Left ventricle myocardium superior (tissue), 1 donor: ENCODE measurements at regions not wholly inside any gene's neighbourhood (a gene's known extent, or its start where the extent isn't known, plus 50 kb on each side); places are given as distances from the start of the nearest gene placed in this dataset.
"Not testable (repeated sequence)": the region's sequence is repeated elsewhere in the genome, so short reads cannot be mapped to it uniquely, and the experiment has no call there.

Source experiments
- ATAC-seq: fragments of 200-7000 bp; cut with Tn5 transposase; one replicate; pipeline ENCODE4 v1.9.1; 2020; ENCODE audit warnings: mild to moderate bottlenecking, moderate library complexity
- DNase-seq: peaks from one replicate; pipeline ENCODE4 v3.0.0-alpha.2; 2020
- intact Hi-C: fragments of 100-400 bp; cut with micrococcal nuclease; formaldehyde crosslinking; loops from one replicate; pipeline ENCODE4 v1.11.0; 2022
- donor health status: DM: no; HTN: yes; CAD: no; lungs with severe emphysema.

- ATAC-seq, DNase-seq, intact Hi-C loops: not testable (repeated sequence)
Measured at GRCh38 chr3:87653138-87653537, 376.8 kb upstream of the POU1F1 start.

- DNase-seq (no peak), ATAC-seq (no peak)
- intact Hi-C loops: no loop called here
Measured at GRCh38 chr3:87634426-87634825, 358.0 kb upstream of the POU1F1 start.

GRCh38 chr3:87627316-87627715 lies 350.9 kb upstream of the POU1F1 start:
- no peak for DNase-seq
- intact Hi-C loops: no loop called here
- no peak for ATAC-seq

GRCh38 chr3:87626546-87626945 lies 350.2 kb upstream of the POU1F1 start:
- DNase-seq (no peak), ATAC-seq (no peak)
- intact Hi-C loops: no loop called here

- no peak for ATAC-seq
- no peak for DNase-seq
- intact Hi-C loops: no loop called here
Measured at GRCh38 chr3:87625876-87626275, 349.5 kb upstream of the POU1F1 start.

- ATAC-seq (no peak), DNase-seq (no peak)
- intact Hi-C loops: no loop called here
Measured at GRCh38 chr3:87624860-87625259, 348.5 kb upstream of the POU1F1 start.

GRCh38 chr3:87621667-87622066 lies 345.3 kb upstream of the POU1F1 start:
- ATAC-seq: no peak
- no peak for DNase-seq
- intact Hi-C loops: no loop called here

- intact Hi-C loops: no loop called here
- DNase-seq (no peak), ATAC-seq (no peak)
Measured at GRCh38 chr3:87615506-87615905, 339.1 kb upstream of the POU1F1 start.

- DNase-seq: no peak
- intact Hi-C loops: no loop called here
- no peak for ATAC-seq
Measured at GRCh38 chr3:87614998-87615397, 338.6 kb upstream of the POU1F1 start.

- no peak for DNase-seq
- intact Hi-C loops: no loop called here
- ATAC-seq: no peak
Measured at GRCh38 chr3:87607234-87607633, 330.9 kb upstream of the POU1F1 start.

- intact Hi-C loops: no loop called here
- ATAC-seq (no peak), DNase-seq (no peak)
Measured at GRCh38 chr3:87595798-87596197, 319.4 kb upstream of the POU1F1 start.

GRCh38 chr3:87581240-87581639 lies 304.9 kb upstream of the POU1F1 start:
- DNase-seq: no peak
- ATAC-seq: no peak
- intact Hi-C loops: no loop called here

- no peak for ATAC-seq
- intact Hi-C loops: no loop called here
- no peak for DNase-seq
Measured at GRCh38 chr3:87576752-87577151, 300.4 kb upstream of the POU1F1 start.

GRCh38 chr3:87575550-87575949 lies 299.2 kb upstream of the POU1F1 start:
- intact Hi-C loops: no loop called here
- DNase-seq (no peak), ATAC-seq (no peak)

GRCh38 chr3:87568331-87568730 lies 291.9 kb upstream of the POU1F1 start:
- intact Hi-C loops: no loop called here
- no peak for ATAC-seq
- DNase-seq: no peak

- DNase-seq: no peak
- intact Hi-C loops: no loop called here
- no peak for ATAC-seq
Measured at GRCh38 chr3:87564438-87564837, 288.1 kb upstream of the POU1F1 start.

GRCh38 chr3:87563712-87564111 lies 287.3 kb upstream of the POU1F1 start:
- DNase-seq (no peak), ATAC-seq (no peak)
- intact Hi-C loops: no loop called here

GRCh38 chr3:87558492-87558891 lies 282.1 kb upstream of the POU1F1 start:
- ATAC-seq (no peak), DNase-seq (no peak)
- intact Hi-C loops: no loop called here

GRCh38 chr3:87555290-87555689 lies 278.9 kb upstream of the POU1F1 start:
- no peak for ATAC-seq
- intact Hi-C loops: no loop called here
- no peak for DNase-seq

- intact Hi-C loops: no loop called here
- ATAC-seq (no peak), DNase-seq (no peak)
Measured at GRCh38 chr3:87553058-87553457, 276.7 kb upstream of the POU1F1 start.

GRCh38 chr3:87550892-87551291 lies 274.5 kb upstream of the POU1F1 start:
- intact Hi-C loops: no loop called here
- ATAC-seq (no peak), DNase-seq (no peak)

GRCh38 chr3:87549208-87549607 lies 272.8 kb upstream of the POU1F1 start:
- no peak for ATAC-seq
- intact Hi-C loops: no loop called here
- DNase-seq: no peak
